CD14-positive monocyte (primary cell): ENCODE measurements at regions not wholly inside any gene's neighbourhood (a gene's known extent, or its start where the extent isn't known, plus 50 kb on each side); places are given as distances from the start of the nearest gene placed in this dataset.

Experiments used
- DNase-seq, 3 donors: peaks; one replicate each; pipeline ENCODE4 v3.0.0-alpha.2; 2011 to 2022
- H2AFZ ChIP-seq: 2 replicates; pipeline ENCODE4 v1.6.0; 2012; ENCODE audit warnings: mild to moderate bottlenecking, low read depth, low read length, inconsistent platforms; ENCODE audit not compliant: insufficient read depth, poor library complexity, severe bottlenecking
- H3K27ac ChIP-seq, 2 donors: 1 replicate in 1 of 2; 2 replicates in 1 of 2; pipeline ENCODE4 v1.5.1; 2012 to 2013; ENCODE audit warnings: low read length in 2 of 2, control low read depth in 1 of 2, inconsistent platforms in 1 of 2, low read depth in 1 of 2, mild to moderate bottlenecking in 1 of 2
- H3K27me3 ChIP-seq, 2 donors: one replicate each; pipeline versions ENCODE4 v1.6.0 to v1.6.1; 2011 to 2013; ENCODE audit warnings: low read length in 2 of 2; ENCODE audit not compliant: control insufficient read depth in 2 of 2, insufficient read depth in 2 of 2
- H3K36me3 ChIP-seq, 2 donors: replicated peaks in 1 of 2; 1 replicate in 1 of 2; 2 replicates in 1 of 2; pipeline versions ENCODE4 v1.5.1 to v1.6.1; 2012 to 2013; ENCODE audit warnings: low read length in 2 of 2, control low read depth in 1 of 2, inconsistent platforms in 1 of 2, mild to moderate bottlenecking in 1 of 2; ENCODE audit not compliant: insufficient read depth in 2 of 2, control insufficient read depth in 1 of 2
- H3K4me1 ChIP-seq, 2 donors: 1 replicate in 1 of 2; 2 replicates in 1 of 2; pipeline versions ENCODE4 v1.5.1 to v1.6.1; 2012 to 2013; ENCODE audit warnings: low read length in 2 of 2, control low read depth in 1 of 2, inconsistent platforms in 1 of 2, mild to moderate bottlenecking in 1 of 2, moderate library complexity in 1 of 2; ENCODE audit not compliant: insufficient read depth in 2 of 2, control insufficient read depth in 1 of 2
- H3K4me2 ChIP-seq: replicated peaks from 2 replicates; pipeline ENCODE3; 2012; ENCODE audit warnings: low read length, moderate library complexity, mild to moderate bottlenecking; ENCODE audit not compliant: poor library complexity, severe bottlenecking; ENCODE audit errors: extremely low read depth
- H3K4me3 ChIP-seq, 3 experiments: fragments of 200-600 bp in 1 of 3; sonication (generic) in 1 of 3; replicated peaks in 1 of 3; 1 replicate in 2 of 3; 2 replicates in 1 of 3; pipeline ENCODE4 v1.5.1; 2011 to 2013; ENCODE audit warnings: low read length in 3 of 3, mild to moderate bottlenecking in 3 of 3, control low read depth in 2 of 3, low read depth in 2 of 3, inconsistent platforms in 1 of 3, moderate library complexity in 1 of 3
- H3K79me2 ChIP-seq: 2 replicates; pipeline ENCODE4 v1.6.0; 2012; ENCODE audit warnings: mild to moderate bottlenecking, control low read depth, inconsistent platforms, low read length, moderate library complexity; ENCODE audit not compliant: insufficient read depth
- H3K9ac ChIP-seq: 2 replicates; pipeline ENCODE4 v1.6.0; 2017; ENCODE audit warnings: low read length, mild to moderate bottlenecking; ENCODE audit not compliant: insufficient read depth, poor library complexity, severe bottlenecking
- H3K9me3 ChIP-seq, 2 donors: replicated peaks in 1 of 2; 1 replicate in 1 of 2; 2 replicates in 1 of 2; pipeline versions ENCODE4 v1.5.1 to v1.6.1; 2012 to 2013; ENCODE audit warnings: low read length in 2 of 2, control low read depth in 1 of 2; ENCODE audit not compliant: control insufficient read depth in 1 of 2, insufficient read depth in 1 of 2
- H4K20me1 ChIP-seq: 2 replicates; pipeline ENCODE4 v1.6.0; 2012; ENCODE audit warnings: mild to moderate bottlenecking, low read length, control low read depth, moderate library complexity; ENCODE audit not compliant: insufficient read depth
- H3K27ac Mint-ChIP-seq, 7 donors: one replicate each; pipeline ENCODE4 v1.8.0; 2020; ENCODE audit warnings: mild to moderate bottlenecking in 7 of 7, mixed read lengths in 7 of 7, moderate library complexity in 6 of 7, inconsistent platforms in 2 of 7
- H3K27me3 Mint-ChIP-seq, 3 donors: one replicate each; pipeline ENCODE4 v1.8.0; 2021 to 2022; ENCODE audit warnings: low read depth in 3 of 3, mild to moderate bottlenecking in 3 of 3, mixed read lengths in 3 of 3, moderate library complexity in 3 of 3, inconsistent platforms in 1 of 3
- H3K36me3 Mint-ChIP-seq, 2 donors: one replicate each; pipeline ENCODE4 v1.8.0; 2020; ENCODE audit warnings: mixed read lengths in 2 of 2, inconsistent platforms in 1 of 2, mild to moderate bottlenecking in 1 of 2
- H3K4me1 Mint-ChIP-seq: one replicate; pipeline ENCODE4 v1.8.0; 2020; ENCODE audit warnings: mild to moderate bottlenecking, mixed read lengths
- H3K4me3 Mint-ChIP-seq, 2 donors: one replicate each; pipeline ENCODE4 v1.8.0; 2020; ENCODE audit warnings: mild to moderate bottlenecking in 2 of 2, mixed read lengths in 2 of 2, moderate library complexity in 1 of 2
- H3K9me3 Mint-ChIP-seq, 7 donors: one replicate each; pipeline ENCODE4 v1.8.0; 2020 to 2022; ENCODE audit warnings: mixed read lengths in 7 of 7, mild to moderate bottlenecking in 6 of 7, moderate library complexity in 6 of 7, inconsistent platforms in 2 of 7
- CTCF ChIP-seq: fragments of 200-600 bp; IDR thresholded peaks from one replicate; pipeline ENCODE4 v1.8.0; 2022; ENCODE audit warnings: antibody characterized with exemption, mild to moderate bottlenecking
- WGBS: methylation state at CpG from one replicate; pipeline ENCODE4 v1.1.5; 2013; ENCODE audit warnings: missing lambda C conversion rate; ENCODE audit not compliant: insufficient coverage; 5-methylcytosine and 5-hydroxymethylcytosine counted together
- intact Hi-C, 2 donors: fragments of 100-400 bp; cut with micrococcal nuclease; formaldehyde crosslinking; loops; one replicate each; pipeline versions ENCODE4 v1.15.0 to v1.15.1; 2023

GRCh38 chr13:79883216-79883615 lies 402.3 kb downstream of the NDFIP2 start:
- H3K4me1 Mint-ChIP-seq: peaks cover 38% of the 10 kb centered on the region
- Histone ChIP-seq H3K9me3 (peaks cover 0 to 4% of the 10 kb centered on the region in 2 donors), H3K4me1 (peaks cover 39 to 42% of the 10 kb centered on the region in 2 donors), H3K79me2 (no peaks in the 10 kb centered on the region), H3K27ac (no peak overlapping the region), H3K4me2 (no peak overlapping the region), H3K4me3 (no peak overlapping the region), H2AFZ (no peak overlapping the region), H3K36me3 (no peaks in the 10 kb centered on the region), H3K9ac (no peak overlapping the region), H4K20me1 (no peaks in the 10 kb centered on the region), H3K27me3 (no peaks in the 10 kb centered on the region)
- no peak overlapping the region for H3K27ac Mint-ChIP-seq
- no peak for TF ChIP-seq CTCF
- peaks cover 0 to 5% (median 2%) of the 10 kb centered on the region in 3 donors for H3K27me3 Mint-ChIP-seq
- DNase-seq: no peak
- no peak overlapping the region for H3K4me3 Mint-ChIP-seq
- peaks cover 0 to 4% of the 10 kb centered on the region in 2 donors for H3K36me3 Mint-ChIP-seq
- H3K9me3 Mint-ChIP-seq: peaks cover 5 to 25% (median 10%) of the 10 kb centered on the region in 7 donors
- intact Hi-C loops: no loop called here

DNA sequence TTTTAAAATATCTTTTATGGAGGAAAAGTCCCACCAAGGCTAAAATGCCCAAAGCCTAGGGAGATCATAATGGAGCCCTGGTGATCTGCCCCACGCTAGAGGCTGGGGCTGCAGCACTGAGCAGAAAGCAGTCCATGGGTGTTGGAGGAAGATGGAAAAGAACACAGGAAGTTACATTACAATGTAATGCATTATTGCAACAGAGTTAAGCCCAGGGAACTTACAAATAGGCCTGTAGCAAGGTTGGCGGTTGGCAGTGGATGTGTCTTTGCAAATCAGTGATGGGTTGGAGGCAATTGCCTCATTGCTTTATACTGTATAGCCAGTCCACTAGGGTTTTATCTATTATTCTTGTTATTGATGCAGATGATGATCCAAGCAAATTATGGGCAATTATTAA lies 399.9 kb downstream of the NDFIP2 start:
- Histone ChIP-seq H3K27ac (peak overlapping the region in 1 of 2 donors; percentile 52), H3K79me2 (no peaks in the 10 kb centered on the region), H3K4me1 (peaks cover 29 to 31% of the 10 kb centered on the region in 2 donors), H3K9me3 (peaks cover 0 to 4% of the 10 kb centered on the region in 2 donors), H4K20me1 (no peaks in the 10 kb centered on the region), H2AFZ (no peak overlapping the region), H3K4me2 (peak overlapping the region; percentile 10), H3K9ac (no peak overlapping the region), H3K4me3 (peak overlapping the region in 1 of 3 experiments; percentile 2), H3K36me3 (no peaks in the 10 kb centered on the region), H3K27me3 (no peaks in the 10 kb centered on the region)
- peaks cover 8 to 24% (median 10%) of the 10 kb centered on the region in 7 donors for H3K9me3 Mint-ChIP-seq
- no peak for TF ChIP-seq CTCF
- intact Hi-C loops: no loop called here
- no CpG with 5 or more reads among the region's 2 CpGs for WGBS
- peak overlapping the region in 4 of 7 donors; percentile 31 to 74 (median 52) for H3K27ac Mint-ChIP-seq
- peaks cover 0 to 5% (median 2%) of the 10 kb centered on the region in 3 donors for H3K27me3 Mint-ChIP-seq
- no peak overlapping the region for H3K4me3 Mint-ChIP-seq
- peak; percentile 65 to 76 (median 70) for DNase-seq
- H3K36me3 Mint-ChIP-seq: peaks cover 0 to 4% of the 10 kb centered on the region in 2 donors
- H3K4me1 Mint-ChIP-seq: peaks cover 27% of the 10 kb centered on the region
